ENCODE measurements at regions not wholly inside any gene's neighbourhood (a gene's known extent, or its start where the extent isn't known, plus 50 kb on each side); places are given as distances from the start of the nearest gene placed in this dataset.
"Not testable (repeated sequence)": the region's sequence is repeated elsewhere in the genome, so short reads cannot be mapped to it uniquely, and the experiment has no call there.

- Histone ChIP-seq H3K9me3 (no peaks in the 10 kb centered on the region), H3K4me3 (ENCODE audit: low read depth in 1 of 2, low read length in 1 of 2) (no peak overlapping the region), H3K4me1 (ENCODE audit: control insufficient read depth in 1 of 2, insufficient read depth in 1 of 2, low read depth in 1 of 2, low read length in 1 of 2) (no peaks in the 10 kb centered on the region), H3K27ac (no peak overlapping the region), H3K36me3 (no peaks in the 10 kb centered on the region), H3K27me3 (no peaks in the 10 kb centered on the region)
- TF ChIP-seq, protein P1, sequence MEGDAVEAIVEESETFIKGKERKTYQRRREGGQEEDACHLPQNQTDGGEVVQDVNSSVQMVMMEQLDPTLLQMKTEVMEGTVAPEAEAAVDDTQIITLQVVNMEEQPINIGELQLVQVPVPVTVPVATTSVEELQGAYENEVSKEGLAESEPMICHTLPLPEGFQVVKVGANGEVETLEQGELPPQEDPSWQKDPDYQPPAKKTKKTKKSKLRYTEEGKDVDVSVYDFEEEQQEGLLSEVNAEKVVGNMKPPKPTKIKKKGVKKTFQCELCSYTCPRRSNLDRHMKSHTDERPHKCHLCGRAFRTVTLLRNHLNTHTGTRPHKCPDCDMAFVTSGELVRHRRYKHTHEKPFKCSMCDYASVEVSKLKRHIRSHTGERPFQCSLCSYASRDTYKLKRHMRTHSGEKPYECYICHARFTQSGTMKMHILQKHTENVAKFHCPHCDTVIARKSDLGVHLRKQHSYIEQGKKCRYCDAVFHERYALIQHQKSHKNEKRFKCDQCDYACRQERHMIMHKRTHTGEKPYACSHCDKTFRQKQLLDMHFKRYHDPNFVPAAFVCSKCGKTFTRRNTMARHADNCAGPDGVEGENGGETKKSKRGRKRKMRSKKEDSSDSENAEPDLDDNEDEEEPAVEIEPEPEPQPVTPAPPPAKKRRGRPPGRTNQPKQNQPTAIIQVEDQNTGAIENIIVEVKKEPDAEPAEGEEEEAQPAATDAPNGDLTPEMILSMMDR (IDR thresholded peaks at IDR 0.05) = no peak
Measured at GRCh38 chr13:40351537-40352379, 314.7 kb downstream of the FOXO1 start.

DNA sequence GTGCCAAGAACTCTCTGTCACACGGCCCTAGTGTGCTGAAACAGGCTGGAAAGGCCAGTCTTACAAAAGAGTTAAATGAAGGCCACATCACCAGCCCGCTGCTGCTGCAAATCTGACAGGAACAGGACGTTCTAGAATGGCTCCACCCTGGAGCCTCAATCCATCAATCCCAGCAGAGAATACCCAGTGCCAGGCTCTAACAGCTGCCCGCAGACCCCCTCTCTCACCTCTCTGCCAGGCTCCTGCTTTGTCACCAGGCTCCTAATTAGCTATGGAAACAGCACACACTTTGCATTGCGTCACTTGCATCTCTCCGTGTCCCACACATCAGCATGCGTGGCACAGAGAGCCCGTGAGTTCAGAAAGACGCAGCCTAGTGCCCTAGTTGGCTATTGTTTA is 314.1 kb downstream of the FOXO1 start:
- TF ChIP-seq, protein P1 (IDR thresholded peaks at IDR 0.05) = no peak
- H3K27ac ChIP-seq = no peak overlapping the region
- H3K4me1 ChIP-seq (ENCODE audit: control insufficient read depth in 1 of 2, insufficient read depth in 1 of 2, low read depth in 1 of 2, low read length in 1 of 2) = no peaks in the 10 kb centered on the region
- no peak overlapping the region for H3K4me3 ChIP-seq (ENCODE audit: low read depth in 1 of 2, low read length in 1 of 2)
- no peaks in the 10 kb centered on the region for H3K36me3 ChIP-seq
- no peaks in the 10 kb centered on the region for H3K9me3 ChIP-seq
- H3K27me3 ChIP-seq = no peaks in the 10 kb centered on the region

- H3K4me3 ChIP-seq (ENCODE audit: low read depth in 1 of 2, low read length in 1 of 2) = no peak overlapping the region
- no peaks in the 10 kb centered on the region for H3K9me3 ChIP-seq
Measured at GRCh38 chr13:40352802-40353562, 313.5 kb downstream of the FOXO1 start.

DNA sequence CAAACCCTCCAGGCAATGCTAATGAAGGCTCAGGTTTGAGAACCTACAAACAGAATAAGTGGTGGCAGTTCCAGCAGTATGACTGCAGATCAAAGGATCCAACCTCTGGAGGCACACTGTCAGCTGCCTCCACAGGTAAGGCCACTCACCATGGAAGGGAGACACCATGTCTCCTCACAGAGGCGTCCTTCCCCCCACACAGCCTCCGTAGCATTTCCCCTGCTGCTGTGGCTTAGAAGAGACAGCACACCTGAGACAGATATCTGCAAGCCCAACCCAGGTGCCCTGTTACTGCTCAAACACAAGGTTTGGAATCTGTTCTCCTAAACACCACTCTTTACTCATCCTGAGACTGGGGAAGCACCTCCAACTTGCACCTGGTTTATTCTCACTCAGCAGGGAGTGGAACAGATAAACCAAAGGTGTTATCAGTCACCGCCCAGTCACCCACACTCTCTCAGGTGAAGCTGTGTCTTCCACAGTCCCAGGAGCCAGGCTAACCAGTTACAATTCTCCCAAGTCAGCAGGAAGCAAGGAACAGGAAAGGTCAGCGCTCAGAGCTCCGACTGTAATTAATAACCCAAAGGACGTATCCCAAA is 311.2 kb downstream of the FOXO1 start:
- H3K27ac ChIP-seq = no peak overlapping the region
- no peaks in the 10 kb centered on the region for H3K36me3 ChIP-seq
- TF ChIP-seq, protein P1 (IDR thresholded peaks at IDR 0.05) = no peak
- no peak overlapping the region for H3K4me3 ChIP-seq (ENCODE audit: low read depth in 1 of 2, low read length in 1 of 2)
- no peaks in the 10 kb centered on the region for H3K4me1 ChIP-seq (ENCODE audit: control insufficient read depth in 1 of 2, insufficient read depth in 1 of 2, low read depth in 1 of 2, low read length in 1 of 2)
- no peaks in the 10 kb centered on the region for H3K9me3 ChIP-seq
- H3K27me3 ChIP-seq = no peaks in the 10 kb centered on the region

More at GRCh38 chr13:40352802-40353562, 313.5 kb downstream of the FOXO1 start:
- TF ChIP-seq, protein P1 (IDR thresholded peaks at IDR 0.05) = no peak
- Histone ChIP-seq H3K4me1 (ENCODE audit: control insufficient read depth in 1 of 2, insufficient read depth in 1 of 2, low read depth in 1 of 2, low read length in 1 of 2) (no peaks in the 10 kb centered on the region), H3K27me3 (no peaks in the 10 kb centered on the region), H3K27ac (no peak overlapping the region), H3K36me3 (no peaks in the 10 kb centered on the region)

DNA sequence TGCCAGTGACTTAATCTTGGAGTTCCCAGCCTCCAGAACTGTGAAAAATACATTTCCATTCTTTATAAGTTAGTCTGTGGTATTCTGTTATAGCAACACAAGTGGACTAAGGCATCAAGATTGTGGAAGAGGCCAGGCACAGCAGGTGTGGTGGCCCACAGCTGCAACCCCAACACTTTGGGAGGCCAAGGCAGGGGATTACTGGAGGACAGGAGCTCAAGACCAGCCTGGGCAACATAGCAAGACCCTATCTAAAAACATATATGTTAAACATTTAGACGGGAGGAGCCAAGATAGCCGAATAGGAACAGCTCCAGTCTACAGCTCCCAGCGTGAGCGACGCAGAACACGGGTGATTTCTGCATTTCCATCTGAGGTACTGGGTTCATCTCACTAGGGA is 310.4 kb downstream of the FOXO1 start:
- H3K27me3 ChIP-seq = no peaks in the 10 kb centered on the region
- TF ChIP-seq, protein P1 (IDR thresholded peaks at IDR 0.05) = no peak

GRCh38 chr13:40356458-40356857 is 310.0 kb downstream of the FOXO1 start:
- not testable (repeated sequence) for H3K9me3 ChIP-seq; H3K4me3 ChIP-seq (ENCODE audit: low read depth in 1 of 2, low read length in 1 of 2); H3K36me3 ChIP-seq; H3K27ac ChIP-seq; H3K4me1 ChIP-seq (ENCODE audit: control insufficient read depth in 1 of 2, insufficient read depth in 1 of 2, low read depth in 1 of 2, low read length in 1 of 2); H3K27me3 ChIP-seq

More for the DNA sequence above, 310.4 kb downstream of the FOXO1 start:
- Histone ChIP-seq H3K27ac (no peak overlapping the region), H3K36me3 (no peaks in the 10 kb centered on the region), H3K4me1 (ENCODE audit: control insufficient read depth in 1 of 2, insufficient read depth in 1 of 2, low read depth in 1 of 2, low read length in 1 of 2) (no peaks in the 10 kb centered on the region), H3K4me3 (ENCODE audit: low read depth in 1 of 2, low read length in 1 of 2) (no peak overlapping the region), H3K9me3 (no peaks in the 10 kb centered on the region)
